DMS79 treated with DMSO at 0.1 percent for 48 hours (cell line): ENCODE measurements at regions not wholly inside any gene's neighbourhood (a gene's known extent, or its start where the extent isn't known, plus 50 kb on each side); places are given as distances from the start of the nearest gene placed in this dataset.
"Not testable (repeated sequence)": the region's sequence is repeated elsewhere in the genome, so short reads cannot be mapped to it uniquely, and the experiment has no call there.

Source experiments
- DNase-seq: peaks from one replicate; lab custom pipeline; 2025; lab: John Stamatoyannopoulos, UW

- not testable (repeated sequence) for DNase-seq
These were observed 212.2 kb downstream of the KITLG start for GRCh38 chr12:88368077-88368476.

DNA sequence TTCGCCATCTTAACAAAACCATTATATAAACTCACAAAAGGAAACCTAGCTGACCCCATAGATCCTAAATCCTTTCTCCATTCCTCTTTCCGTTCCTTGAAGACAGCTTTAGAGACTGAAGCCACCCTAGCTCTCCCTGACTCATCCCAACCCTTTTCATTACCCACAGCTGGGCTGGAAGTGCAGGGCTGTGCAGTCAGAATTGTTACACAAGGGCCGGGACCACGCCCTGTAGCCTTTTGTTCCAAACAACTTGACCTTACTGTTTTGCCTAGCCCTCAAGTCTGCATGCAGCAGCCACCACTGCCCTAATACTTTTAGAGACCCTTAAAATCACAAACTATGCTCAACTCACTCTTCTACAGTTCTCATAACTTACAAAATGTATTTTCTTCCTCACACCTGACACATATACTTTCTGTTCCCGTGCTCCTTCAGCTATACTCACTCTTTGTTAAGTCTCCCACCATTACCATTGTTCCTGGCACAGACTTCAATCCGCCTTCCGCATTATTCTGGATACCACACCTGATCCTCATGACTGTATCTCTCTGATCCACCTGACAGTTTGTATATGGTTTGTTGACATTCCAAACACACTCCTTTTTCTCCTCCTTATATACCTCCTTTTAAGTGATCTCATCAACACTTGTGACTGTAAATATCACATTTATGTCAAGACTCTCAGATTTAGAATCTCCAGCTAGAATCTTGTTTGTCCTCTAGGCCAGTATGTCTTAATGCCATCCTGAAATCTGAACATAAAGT lies 208.7 kb downstream of the KITLG start:
- DNase-seq: no peak

- DNase-seq: no peak
These were observed 204.7 kb downstream of the KITLG start for GRCh38 chr12:88375306-88376305.

DNA sequence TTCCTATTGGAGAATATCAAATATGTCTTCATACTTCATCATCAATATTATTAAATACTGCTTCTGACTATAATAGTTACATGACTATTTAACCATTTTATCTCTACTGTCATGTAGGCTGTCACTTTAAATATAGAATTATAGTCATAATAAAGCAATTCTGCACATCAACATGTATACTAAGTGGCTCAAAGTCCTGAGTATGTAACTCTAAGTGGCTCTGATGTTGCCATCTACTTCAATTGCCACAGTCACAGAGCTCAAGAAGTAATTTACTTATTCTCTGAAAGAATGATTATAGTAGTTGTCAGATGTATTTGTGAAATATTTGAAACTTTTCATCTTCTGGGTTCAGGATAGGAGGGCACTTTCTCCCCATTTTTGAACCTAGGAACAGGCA lies 202.3 kb downstream of the KITLG start:
- DNase-seq: no peak

DNA sequence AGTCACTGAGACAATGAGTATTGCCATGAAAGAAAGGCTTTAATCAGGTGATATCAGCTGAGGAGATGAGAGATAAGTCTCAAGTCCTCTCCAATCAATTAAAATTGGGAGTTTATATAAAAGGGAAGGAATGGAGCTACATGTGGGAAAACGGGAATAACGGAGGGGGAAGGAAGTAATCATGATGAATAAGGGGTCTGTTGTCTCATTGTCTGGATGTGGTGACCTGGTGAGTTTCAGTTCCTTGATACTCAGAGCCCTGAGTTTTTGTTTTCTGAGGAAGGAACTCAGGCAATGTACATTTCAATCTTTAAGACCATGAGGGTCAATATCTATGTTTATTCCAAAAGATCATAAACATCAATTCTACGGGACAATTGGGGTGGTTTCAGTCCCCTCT lies 198.8 kb downstream of the KITLG start:
- DNase-seq: no peak

DNA sequence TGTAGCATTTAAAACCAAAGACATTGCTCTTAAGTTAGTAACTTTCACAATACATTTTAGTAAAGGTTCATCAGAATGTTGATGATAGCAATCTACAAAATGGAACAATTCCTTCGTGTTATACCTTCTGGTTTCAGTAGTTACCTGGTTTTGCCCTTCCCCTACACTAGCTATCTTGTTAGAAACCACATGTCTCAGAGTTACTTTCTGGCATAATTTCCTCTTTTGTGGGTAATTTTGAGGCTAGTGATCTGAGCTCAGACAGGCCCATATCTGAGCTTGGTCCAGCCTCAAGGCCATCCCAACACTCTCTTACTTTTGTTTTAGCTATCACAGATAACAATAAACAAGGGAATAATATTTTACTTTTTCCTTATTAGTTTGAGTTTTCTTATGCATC lies 196.9 kb downstream of the KITLG start:
- no peak for DNase-seq

- no peak for DNase-seq
These were observed 191.4 kb downstream of the KITLG start for GRCh38 chr12:88388566-88389540.

GRCh38 chr12:88390811-88391210 lies 189.5 kb downstream of the KITLG start:
- no peak for DNase-seq

GRCh38 chr12:88391556-88391955 lies 188.7 kb downstream of the KITLG start:
- no peak for DNase-seq

GRCh38 chr12:88393017-88393767 lies 187.1 kb downstream of the KITLG start:
- DNase-seq: no peak

GRCh38 chr12:88398031-88398430 lies 182.2 kb downstream of the KITLG start:
- no peak for DNase-seq

DNA sequence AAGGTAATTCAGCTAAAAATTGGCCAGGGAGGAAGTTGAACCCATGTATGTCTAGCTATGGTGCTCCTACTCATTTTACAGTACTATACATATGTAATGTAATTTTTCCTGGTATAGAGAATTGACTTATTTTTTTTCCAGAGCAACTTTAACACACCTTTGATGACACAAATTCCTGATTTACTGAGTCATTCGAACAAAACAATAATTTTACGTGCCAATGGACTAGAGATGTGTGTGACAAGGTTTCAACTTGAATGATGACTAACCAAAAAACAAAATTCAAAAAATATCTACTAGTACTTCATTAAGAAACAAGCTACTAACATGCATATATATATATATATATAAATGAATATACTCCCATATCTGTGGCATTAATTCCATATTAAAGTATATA lies 180.5 kb downstream of the KITLG start:
- DNase-seq: no peak

- no peak for DNase-seq
These were observed 180.0 kb downstream of the KITLG start for GRCh38 chr12:88400302-88400701.

- no peak for DNase-seq
These were observed 179.1 kb downstream of the KITLG start for GRCh38 chr12:88401155-88401554.

DNA sequence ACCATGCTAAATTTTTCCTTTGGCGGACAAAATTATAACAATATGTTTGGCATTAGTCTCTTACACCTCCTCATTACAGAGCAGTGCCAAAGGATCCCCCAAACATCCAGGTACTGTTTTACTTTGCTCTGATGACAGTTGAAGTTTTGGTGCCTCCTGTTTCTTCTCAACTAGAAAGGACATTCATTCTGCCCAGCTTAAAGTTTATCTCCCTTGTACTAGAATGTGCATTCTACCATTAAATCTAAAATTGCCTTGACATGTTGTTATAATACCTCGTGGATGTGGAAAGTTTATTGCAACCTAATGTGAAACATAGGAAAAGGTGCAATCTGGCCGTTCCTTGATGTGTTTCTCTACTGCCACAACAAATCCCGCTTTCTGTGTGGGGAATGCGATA lies 173.4 kb downstream of the KITLG start:
- DNase-seq: no peak

- no peak for DNase-seq
These were observed 171.4 kb downstream of the KITLG start for GRCh38 chr12:88408823-88409222.

DNA sequence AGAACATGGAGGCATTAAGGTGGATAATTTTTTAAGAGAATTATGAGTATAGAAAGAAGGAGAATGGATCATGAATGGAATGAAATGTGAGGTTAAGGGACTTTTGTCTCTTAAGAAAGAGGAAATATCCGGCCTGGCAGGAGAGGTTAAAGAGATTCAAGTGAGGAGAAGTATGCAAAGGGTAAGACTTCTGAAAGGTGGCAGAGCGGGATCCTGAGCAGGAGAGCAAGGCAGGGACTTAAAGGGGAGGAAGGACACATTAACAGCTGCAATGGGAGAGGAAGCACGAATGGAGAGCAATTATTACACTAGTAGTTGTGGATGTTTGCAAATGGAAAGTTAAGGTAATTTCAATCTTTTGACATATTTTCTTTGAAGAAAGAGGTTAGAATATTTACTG lies 171.0 kb downstream of the KITLG start:
- DNase-seq: no peak

DNA sequence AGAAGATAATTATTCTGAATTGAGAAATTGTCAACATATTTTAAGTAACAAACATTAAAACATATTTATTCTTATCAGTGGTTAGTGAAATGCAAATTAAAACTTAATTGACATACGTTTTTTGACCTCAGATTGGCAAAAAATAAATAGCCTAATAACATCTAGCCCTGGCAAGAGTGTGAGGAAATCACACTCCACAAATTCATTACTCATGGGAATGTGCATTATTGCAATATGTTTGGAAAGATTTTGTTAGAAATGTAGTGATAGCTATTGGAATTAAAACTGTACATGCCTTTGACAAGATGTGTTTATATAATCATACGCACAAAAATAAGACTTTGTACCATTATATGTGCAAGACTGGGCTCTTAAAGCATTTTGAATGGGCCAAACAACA lies 168.6 kb downstream of the KITLG start:
- no peak for DNase-seq

- DNase-seq: no peak
These were observed 166.6 kb downstream of the KITLG start for GRCh38 chr12:88413646-88414045.

- no peak for DNase-seq
These were observed 164.1 kb downstream of the KITLG start for GRCh38 chr12:88416155-88416554.

DNA sequence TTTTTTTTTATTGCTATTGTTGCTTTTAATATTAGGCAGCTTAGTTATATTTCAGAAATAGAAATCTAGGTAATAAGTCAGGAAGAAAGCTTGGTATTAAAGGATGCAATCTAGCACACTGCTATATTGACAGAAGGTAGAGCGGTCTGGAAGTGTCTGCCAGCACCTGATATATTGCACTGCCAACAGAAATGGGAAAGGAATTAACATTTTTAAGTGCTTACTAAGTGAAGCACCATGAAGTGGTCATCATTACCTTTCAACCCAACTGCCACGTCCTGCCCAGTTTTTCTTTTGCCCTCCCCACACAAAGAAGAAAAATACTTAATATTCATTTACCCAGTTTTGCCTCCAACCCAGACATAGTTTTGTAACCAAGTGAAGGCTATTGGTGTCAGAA lies 163.5 kb downstream of the KITLG start:
- DNase-seq: no peak
